A673 (cell line): ENCODE measurements at regions not wholly inside any gene's neighbourhood (a gene's known extent, or its start where the extent isn't known, plus 50 kb on each side); places are given as distances from the start of the nearest gene placed in this dataset.

ENCODE experiments used
- CTCF ChIP-seq: fragments of 300-800, 200-600 bp; sonication (generic); conservative IDR thresholded peaks from 2 replicates; pipeline ENCODE4 v1.5.1; 2017; ENCODE audit warnings: low read depth, mild to moderate bottlenecking, antibody characterized with exemption, low read length, moderate library complexity, mixed read lengths
- EZH2 ChIP-seq: fragments of 200-600 bp; sonication (generic); IDR thresholded peaks from 2 replicates; pipeline ENCODE4 v1.6.1; 2017; ENCODE audit warnings: borderline replicate concordance, low read depth, mild to moderate bottlenecking, mixed read lengths, antibody characterized with exemption, low read length; ENCODE audit not compliant: poor library complexity, severe bottlenecking

GRCh38 chr10:32167450-32167849 lies 111.2 kb upstream of the KIF5B start:
- no peak for TF ChIP-seq CTCF
- TF ChIP-seq EZH2, result no peak
